IPS DF 6.9 (cell line): ENCODE measurements at regions not wholly inside any gene's neighbourhood (a gene's known extent, or its start where the extent isn't known, plus 50 kb on each side); places are given as distances from the start of the nearest gene placed in this dataset.
A peak's percentile ranks its signal among the peaks of the same experiment; 100 is the strongest.
"Not testable (repeated sequence)": the region's sequence is repeated elsewhere in the genome, so short reads cannot be mapped to it uniquely, and the experiment has no call there.

ENCODE experiments used
- DNase-seq: peaks from one replicate; pipeline ENCODE4 v3.0.0-alpha.2; 2013; ENCODE audit warnings: low read depth, low spot score
- H3K27ac ChIP-seq: one replicate; pipeline ENCODE4 v1.5.1; 2013; ENCODE audit warnings: low read length, control low read depth
- H3K27me3 ChIP-seq: 2 replicates; pipeline ENCODE4 v1.6.1; 2013; ENCODE audit warnings: mild to moderate bottlenecking, low read length; ENCODE audit not compliant: control insufficient read depth, insufficient read depth
- H3K36me3 ChIP-seq: 2 replicates; pipeline ENCODE4 v1.6.1; 2013; ENCODE audit warnings: low read length; ENCODE audit not compliant: control insufficient read depth, insufficient read depth
- H3K4me1 ChIP-seq: 2 replicates; pipeline ENCODE4 v1.6.1; 2013; ENCODE audit warnings: low read length; ENCODE audit not compliant: control insufficient read depth, insufficient read depth
- H3K4me3 ChIP-seq: 2 replicates; pipeline ENCODE4 v1.5.1; 2013; ENCODE audit warnings: mild to moderate bottlenecking, low read length
- H3K9me3 ChIP-seq: 2 replicates; pipeline ENCODE4 v1.6.1; 2013; ENCODE audit warnings: low read length, inconsistent platforms; ENCODE audit not compliant: control insufficient read depth, insufficient read depth
- WGBS: extraction: QIAGEN DNeasy Blood & Tissue Kit; methylation state at CpG from one replicate; pipeline ENCODE4 v1.1.7; 2013; ENCODE audit warnings: mixed read lengths, missing lambda C conversion rate; ENCODE audit not compliant: insufficient read length, insufficient coverage; 5-methylcytosine and 5-hydroxymethylcytosine counted together

DNA sequence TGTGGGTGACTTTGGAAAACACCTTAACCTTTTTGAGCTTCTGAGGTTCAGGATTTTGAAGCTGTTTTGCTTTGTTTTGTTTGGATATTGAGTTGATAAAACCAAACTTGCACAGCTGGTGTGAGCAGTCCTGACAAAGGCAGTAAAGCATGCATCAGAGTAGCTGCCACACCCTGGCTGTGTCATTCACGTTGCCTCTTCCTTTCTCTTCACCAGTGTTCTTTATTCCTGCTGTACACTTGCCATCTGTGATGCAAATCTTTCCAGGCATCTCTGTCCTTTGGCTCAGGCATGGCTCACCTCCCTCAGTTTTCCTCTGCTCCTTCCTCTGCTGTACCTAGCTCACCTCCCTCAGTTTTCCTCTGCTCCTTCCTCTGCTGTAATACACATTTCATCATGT is 1850.2 kb upstream of the AGA start:
- no peak for DNase-seq
- no peak overlapping the region for H3K27ac ChIP-seq
- WGBS, result no CpG with 5 or more reads among the region's 1 CpG
- no peak overlapping the region for H3K4me3 ChIP-seq
- H3K36me3 ChIP-seq, result no peaks in the 10 kb centered on the region
- peaks cover 5% of the 10 kb centered on the region; the same call in 1 of the 2 replicates for H3K4me1 ChIP-seq
- H3K27me3 ChIP-seq, result no peaks in the 10 kb centered on the region
- H3K9me3 ChIP-seq, result no peaks in the 10 kb centered on the region

DNA sequence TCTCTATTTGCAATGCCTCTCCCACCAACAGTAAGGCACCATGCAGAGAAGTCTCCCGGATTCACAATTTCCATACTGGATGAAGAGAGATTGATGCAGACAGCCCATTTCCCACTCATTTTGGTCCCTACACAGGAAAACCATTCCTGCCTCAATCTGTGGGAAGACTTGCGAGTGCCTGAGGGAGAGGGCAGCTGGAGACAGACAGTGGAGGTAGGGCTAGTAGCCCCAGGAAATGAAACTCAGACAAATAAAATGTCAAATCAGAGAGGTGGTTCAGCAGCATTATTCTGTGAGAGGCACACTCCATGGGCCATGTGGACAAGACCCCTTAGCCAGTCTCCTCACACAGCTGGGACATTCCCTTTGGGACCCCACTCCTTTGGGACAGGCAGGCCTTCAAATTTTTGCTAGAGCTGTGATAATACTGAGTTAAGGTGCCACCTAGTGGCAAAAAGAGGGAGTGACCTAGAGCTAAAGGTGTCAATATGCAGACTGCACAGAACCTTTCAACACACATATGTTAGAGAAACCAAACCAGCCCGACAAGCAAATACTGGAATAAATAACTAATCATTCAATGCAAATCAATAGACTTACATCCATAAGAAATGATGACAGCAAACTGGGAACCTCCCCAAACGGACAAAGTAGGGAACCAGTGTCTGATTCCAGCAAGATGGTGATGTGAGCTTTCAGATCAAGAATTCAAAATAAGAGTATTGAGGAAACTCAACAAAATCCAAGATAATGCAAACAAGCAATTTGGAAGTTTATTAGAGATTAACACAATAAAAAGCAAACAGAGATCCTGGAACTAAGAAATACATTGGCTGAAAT is 1865.3 kb upstream of the AGA start:
- H3K4me3 ChIP-seq, result no peak overlapping the region
- H3K27ac ChIP-seq, result no peak overlapping the region
- peak; percentile 54 for DNase-seq
- H3K36me3 ChIP-seq, result no peaks in the 10 kb centered on the region
- no peaks in the 10 kb centered on the region for H3K4me1 ChIP-seq
- no peaks in the 10 kb centered on the region for H3K27me3 ChIP-seq
- no CpG with 5 or more reads among the region's 4 CpGs for WGBS
- H3K9me3 ChIP-seq, result no peaks in the 10 kb centered on the region

DNA sequence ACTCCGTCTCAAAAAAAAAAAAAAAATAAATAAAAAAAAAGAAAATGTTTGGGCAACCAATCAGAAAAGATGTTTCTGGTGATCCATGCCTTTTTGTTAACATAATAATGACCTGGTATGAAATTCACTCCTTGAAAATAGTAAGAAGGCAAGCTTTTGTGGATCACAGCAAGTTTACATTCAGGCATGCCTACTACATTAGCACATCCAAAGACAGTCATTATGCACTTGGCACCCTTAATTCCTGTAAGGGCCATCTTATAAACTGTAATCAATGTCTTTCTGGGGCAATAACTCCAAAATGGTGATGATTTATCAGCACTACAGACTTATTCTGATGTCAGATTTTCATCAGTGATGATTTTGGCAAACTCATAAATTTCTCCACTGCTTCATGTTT is 1871.6 kb upstream of the AGA start:
- no peak overlapping the region for H3K27ac ChIP-seq
- H3K36me3 ChIP-seq, result no peaks in the 10 kb centered on the region
- peak; percentile 25 for DNase-seq
- H3K4me1 ChIP-seq, result no peaks in the 10 kb centered on the region
- WGBS, result no CpG with 5 or more reads among the region's 1 CpG
- no peaks in the 10 kb centered on the region for H3K27me3 ChIP-seq
- no peaks in the 10 kb centered on the region for H3K9me3 ChIP-seq
- no peak overlapping the region for H3K4me3 ChIP-seq

DNA sequence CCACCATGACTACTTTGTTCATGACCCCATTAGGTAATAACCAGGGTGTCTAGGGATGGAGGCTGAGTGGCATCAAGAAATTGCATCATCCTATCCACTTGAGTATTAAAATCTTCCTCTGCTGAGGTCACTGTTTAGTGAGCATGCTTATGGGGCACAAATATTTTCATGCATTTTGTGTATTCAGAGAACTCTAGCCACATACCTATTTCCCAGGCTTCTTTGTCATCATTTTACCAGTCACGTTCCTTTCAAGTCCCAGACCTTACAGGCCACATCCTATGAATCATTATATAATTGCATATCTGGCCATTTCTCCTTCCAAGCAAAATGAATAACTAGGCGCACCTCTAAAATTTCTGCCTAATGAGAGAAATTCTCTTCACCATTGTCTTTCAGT is 1882.9 kb upstream of the AGA start:
- no peak overlapping the region for H3K4me3 ChIP-seq
- no peaks in the 10 kb centered on the region for H3K9me3 ChIP-seq
- no CpG with 5 or more reads among the region's 2 CpGs for WGBS
- no peaks in the 10 kb centered on the region for H3K27me3 ChIP-seq
- H3K27ac ChIP-seq, result no peak overlapping the region
- no peaks in the 10 kb centered on the region for H3K36me3 ChIP-seq
- no peaks in the 10 kb centered on the region for H3K4me1 ChIP-seq
- no peak for DNase-seq

DNA sequence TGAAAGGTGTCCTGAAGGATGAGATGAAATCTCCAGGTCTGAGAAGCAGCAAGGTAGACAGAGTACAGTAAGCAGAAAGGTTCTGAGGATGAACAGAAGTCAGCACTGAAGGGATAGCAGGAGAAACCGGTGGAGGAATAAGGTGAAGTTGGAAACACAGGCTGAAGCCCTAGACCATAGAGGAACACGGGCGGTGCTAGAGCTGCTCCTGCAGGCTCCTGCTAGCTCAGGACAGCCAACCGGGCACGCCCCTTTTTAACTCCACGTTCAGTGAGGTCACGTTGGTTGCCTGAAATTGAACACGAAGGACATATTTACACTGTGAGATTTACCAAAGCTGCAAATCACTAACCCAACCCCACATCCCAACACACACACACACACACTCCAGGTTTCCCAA is 1886.4 kb upstream of the AGA start:
- WGBS, result no CpG with 5 or more reads among the region's 8 CpGs
- DNase-seq, result no peak
- Histone ChIP-seq H3K9me3 (no peaks in the 10 kb centered on the region), H3K36me3 (no peaks in the 10 kb centered on the region), H3K4me1 (no peaks in the 10 kb centered on the region), H3K27me3 (no peaks in the 10 kb centered on the region), H3K27ac (no peak overlapping the region), H3K4me3 (no peak overlapping the region)

DNA sequence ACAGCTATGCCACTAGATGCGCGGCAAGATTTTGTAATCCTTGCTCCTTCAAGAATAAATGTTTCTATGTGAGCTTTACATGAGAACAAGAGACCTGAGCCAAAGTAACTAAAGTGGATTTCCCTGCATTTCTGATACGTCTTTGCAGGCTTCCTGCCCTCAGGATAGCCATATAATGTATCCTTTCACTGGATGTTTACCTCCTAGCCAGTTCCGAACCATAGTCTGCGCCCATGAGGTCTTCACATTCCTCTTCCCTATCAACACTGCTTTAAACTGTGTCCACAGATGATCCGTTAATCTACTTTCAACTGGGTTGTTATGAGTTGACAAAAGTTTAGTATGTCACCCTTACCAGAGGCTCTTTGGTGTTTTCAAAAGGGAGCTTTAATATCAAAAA is 1889.1 kb upstream of the AGA start:
- no peaks in the 10 kb centered on the region for H3K27me3 ChIP-seq
- no peak overlapping the region for H3K27ac ChIP-seq
- H3K4me1 ChIP-seq, result no peaks in the 10 kb centered on the region
- H3K36me3 ChIP-seq, result no peaks in the 10 kb centered on the region
- no peaks in the 10 kb centered on the region for H3K9me3 ChIP-seq
- H3K4me3 ChIP-seq, result no peak overlapping the region
- WGBS, result no CpG with 5 or more reads among the region's 6 CpGs
- no peak for DNase-seq

DNA sequence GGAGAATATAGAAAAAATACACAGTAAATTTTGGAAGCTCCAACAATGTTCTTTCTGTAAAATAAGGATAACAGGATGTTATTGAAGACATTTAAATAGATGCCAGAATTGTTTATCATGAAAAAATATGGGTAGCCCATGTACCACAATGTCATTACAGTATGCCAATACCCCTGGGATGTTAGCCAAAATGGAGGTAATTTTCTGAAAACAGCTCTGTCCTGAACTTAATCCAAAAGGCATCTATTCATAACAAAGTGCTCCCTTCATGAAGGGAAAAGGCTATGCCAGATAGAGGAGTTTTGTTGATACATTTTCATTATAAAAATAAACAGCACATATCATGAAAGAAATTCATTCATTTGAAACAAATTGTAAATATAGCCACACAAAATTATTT is 1902.6 kb upstream of the AGA start:
- no peak overlapping the region for H3K4me3 ChIP-seq
- H3K27me3 ChIP-seq, result no peaks in the 10 kb centered on the region
- no peaks in the 10 kb centered on the region for H3K4me1 ChIP-seq
- H3K27ac ChIP-seq, result no peak overlapping the region
- H3K36me3 ChIP-seq, result no peaks in the 10 kb centered on the region
- H3K9me3 ChIP-seq, result no peaks in the 10 kb centered on the region
- no peak for DNase-seq

DNA sequence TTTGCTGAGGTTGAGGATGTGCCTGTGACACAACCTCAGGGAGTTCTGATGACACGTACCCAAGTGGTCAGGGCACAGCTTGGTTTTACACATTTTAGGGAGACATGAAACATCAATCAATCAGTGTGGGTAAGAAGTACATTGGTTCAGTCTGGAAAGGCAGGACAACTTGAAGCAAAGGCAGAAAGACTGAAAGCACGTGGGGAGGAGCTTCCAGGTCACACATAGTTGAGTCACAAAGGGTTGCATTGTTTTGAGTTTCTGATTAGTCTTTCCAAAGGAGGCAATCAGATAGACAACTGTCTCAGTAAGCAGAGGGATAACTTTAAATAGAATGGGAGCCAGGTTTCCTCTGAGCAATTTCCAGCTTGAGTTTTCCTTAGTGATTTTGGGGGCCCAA is 1910.0 kb upstream of the AGA start:
- Histone ChIP-seq H3K36me3 (no peaks in the 10 kb centered on the region), H3K27ac (no peak overlapping the region), H3K27me3 (no peaks in the 10 kb centered on the region), H3K9me3 (no peaks in the 10 kb centered on the region), H3K4me3 (no peak overlapping the region), H3K4me1 (no peaks in the 10 kb centered on the region)
- no peak for DNase-seq
- WGBS, result no CpG with 5 or more reads among the region's 2 CpGs

DNA sequence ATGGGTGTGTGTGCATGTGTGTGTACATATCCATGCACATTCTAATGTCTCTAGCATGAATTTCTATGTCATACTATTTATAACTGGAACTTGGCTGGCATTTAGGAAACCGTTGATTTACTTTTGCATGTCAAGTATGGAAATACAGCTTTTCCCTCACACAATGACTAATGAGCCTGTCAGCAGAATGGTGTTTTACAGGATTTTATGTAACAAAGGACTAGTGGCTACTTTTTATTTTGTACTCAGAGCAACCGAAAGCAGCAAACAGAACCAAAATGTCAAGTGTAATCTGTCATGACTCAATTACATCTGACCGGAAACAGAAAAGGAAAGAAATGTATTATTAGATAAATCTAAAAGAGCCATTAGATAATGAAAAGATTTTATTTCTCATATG is 1911.5 kb upstream of the AGA start:
- DNase-seq, result no peak
- H3K27me3 ChIP-seq, result no peaks in the 10 kb centered on the region
- no peaks in the 10 kb centered on the region for H3K36me3 ChIP-seq
- no peak overlapping the region for H3K27ac ChIP-seq
- WGBS, result no CpG with 5 or more reads among the region's 3 CpGs
- H3K4me3 ChIP-seq, result no peak overlapping the region
- no peaks in the 10 kb centered on the region for H3K9me3 ChIP-seq
- no peaks in the 10 kb centered on the region for H3K4me1 ChIP-seq

DNA sequence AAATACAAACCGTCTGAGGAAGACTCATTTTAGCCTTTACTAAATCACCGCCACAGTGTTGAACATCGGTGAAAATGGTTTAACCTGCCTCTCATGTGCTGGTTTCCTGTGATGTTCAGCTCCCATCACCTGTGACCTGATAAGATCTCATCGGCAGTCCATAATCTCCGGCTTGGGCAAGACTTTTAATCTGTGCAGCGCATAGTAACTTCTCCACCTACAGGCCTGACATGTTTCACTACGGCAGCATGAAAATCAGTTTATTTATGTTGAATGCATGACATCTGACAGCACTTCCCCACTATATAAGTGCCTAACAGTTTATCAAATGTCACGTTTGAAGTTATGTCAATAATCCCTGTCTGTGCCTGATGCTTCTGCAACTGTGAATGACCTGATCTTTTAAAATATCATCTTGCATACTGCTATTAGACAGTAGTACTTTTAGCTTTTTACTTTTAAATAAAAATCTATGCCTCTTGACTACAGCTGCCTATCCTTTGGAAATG is 1919.8 kb upstream of the AGA start:
- no peaks in the 10 kb centered on the region for H3K36me3 ChIP-seq
- no peaks in the 10 kb centered on the region for H3K9me3 ChIP-seq
- no CpG with 5 or more reads among the region's 8 CpGs for whole genome bisulfite sequencing
- no peaks in the 10 kb centered on the region for H3K4me1 ChIP-seq
- H3K27ac ChIP-seq, result no peak overlapping the region
- no peak for DNase-seq
- H3K4me3 ChIP-seq, result no peak overlapping the region
- no peaks in the 10 kb centered on the region for H3K27me3 ChIP-seq

DNA sequence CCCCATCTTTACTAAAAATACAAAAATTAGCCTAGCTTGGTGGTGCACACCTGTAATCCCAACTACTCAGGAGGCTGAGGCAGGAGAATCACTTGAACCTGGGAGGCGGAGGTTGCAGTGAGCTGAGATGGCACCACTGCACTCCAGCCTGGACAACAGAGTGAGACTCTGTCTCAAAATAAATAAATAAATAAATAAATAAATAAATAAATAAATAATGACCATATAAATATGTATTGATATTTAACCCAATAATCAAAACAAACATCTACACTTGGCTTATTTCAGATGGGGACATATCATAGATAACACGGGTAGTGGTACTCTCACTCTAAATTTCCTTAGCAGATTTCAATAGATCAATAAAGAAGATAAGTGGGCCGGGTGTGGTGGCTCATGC is 1923.7 kb upstream of the AGA start:
- not testable (repeated sequence) for H3K36me3 ChIP-seq, H3K27ac ChIP-seq, H3K4me1 ChIP-seq, DNase-seq, H3K27me3 ChIP-seq, H3K9me3 ChIP-seq, H3K4me3 ChIP-seq
- no CpG with 5 or more reads among the region's 3 CpGs for WGBS
